Lung (tissue), 11 donors: ENCODE measurements at regions not wholly inside any gene's neighbourhood (a gene's known extent, or its start where the extent isn't known, plus 50 kb on each side); places are given as distances from the start of the nearest gene placed in this dataset.
"Not testable (repeated sequence)": the region's sequence is repeated elsewhere in the genome, so short reads cannot be mapped to it uniquely, and the experiment has no call there.

Experiments
- ATAC-seq: fragments of 200-7000 bp; cut with Tn5 transposase; one replicate; pipeline ENCODE4 v1.9.1; 2020; ENCODE audit warnings: moderate number of reproducible peaks; ENCODE audit not compliant: insufficient read depth, low FRiP score
- DNase-seq, 3 donors: peaks; one replicate each; pipeline ENCODE4 v3.0.0-alpha.2; 2013 to 2017
- H3K27ac ChIP-seq, 2 donors: one replicate each; pipeline ENCODE4 v1.5.1; 2013; ENCODE audit warnings: mild to moderate bottlenecking in 2 of 2, moderate library complexity in 2 of 2, control low read depth in 1 of 2, inconsistent platforms in 1 of 2, low read depth in 1 of 2, low read length in 1 of 2
- H3K27me3 ChIP-seq, 3 donors: one replicate each; pipeline ENCODE4 v1.5.1; 2013; ENCODE audit warnings: low read length in 2 of 3; ENCODE audit not compliant: control insufficient read depth in 3 of 3, insufficient read depth in 3 of 3
- H3K36me3 ChIP-seq, 4 donors: one replicate each; pipeline ENCODE4 v1.5.1; 2013; ENCODE audit warnings: low read length in 4 of 4, mild to moderate bottlenecking in 1 of 4, moderate library complexity in 1 of 4; ENCODE audit not compliant: control insufficient read depth in 4 of 4, insufficient read depth in 4 of 4
- H3K4me1 ChIP-seq, 5 donors: one replicate each; pipeline ENCODE4 v1.5.1; 2013; ENCODE audit warnings: low read length in 5 of 5, mild to moderate bottlenecking in 2 of 5, moderate library complexity in 1 of 5; ENCODE audit not compliant: control insufficient read depth in 5 of 5, insufficient read depth in 5 of 5
- H3K4me3 ChIP-seq: one replicate; pipeline ENCODE4 v1.5.1; 2013; ENCODE audit warnings: mild to moderate bottlenecking, control low read depth, moderate library complexity
- H3K9ac ChIP-seq, 2 donors: one replicate each; pipeline ENCODE4 v1.5.1; 2013; ENCODE audit warnings: low read length in 2 of 2, control low read depth in 1 of 2; ENCODE audit not compliant: insufficient read depth in 1 of 2
- H3K9me3 ChIP-seq, 4 donors: one replicate each; pipeline ENCODE4 v1.5.1; 2013; ENCODE audit warnings: low read length in 3 of 4, mild to moderate bottlenecking in 1 of 4, moderate library complexity in 1 of 4; ENCODE audit not compliant: control insufficient read depth in 4 of 4, insufficient read depth in 3 of 4
- WGBS, 2 donors: extraction: QIAGEN DNeasy Blood & Tissue Kit; methylation state at CpG; one replicate each; pipeline ENCODE4 v1.1.7; 2013; 5-methylcytosine and 5-hydroxymethylcytosine counted together
- TF ChIP-seq, protein P1 (sequence below): IDR thresholded peaks from 2 replicates; pipeline ENCODE4 v1.5.1; 2012; ENCODE audit warnings: mild to moderate bottlenecking; ENCODE audit errors: control extremely low read depth, extremely low read depth
- donor health status: control.
- donor health status: control.
- donor health status: Bipolar disorder and iron deficiency.
- donor health status: healthy.
- donor health status: DM: yes; HTN: yes; CAD: no.

GRCh38 chr2:41207578-41207977, 755.7 kb upstream of the SLC8A1 start:
- no peaks in the 10 kb centered on the region for H3K9me3 ChIP-seq
- H3K4me1 ChIP-seq = no peaks in the 10 kb centered on the region
- TF ChIP-seq, protein P1, sequence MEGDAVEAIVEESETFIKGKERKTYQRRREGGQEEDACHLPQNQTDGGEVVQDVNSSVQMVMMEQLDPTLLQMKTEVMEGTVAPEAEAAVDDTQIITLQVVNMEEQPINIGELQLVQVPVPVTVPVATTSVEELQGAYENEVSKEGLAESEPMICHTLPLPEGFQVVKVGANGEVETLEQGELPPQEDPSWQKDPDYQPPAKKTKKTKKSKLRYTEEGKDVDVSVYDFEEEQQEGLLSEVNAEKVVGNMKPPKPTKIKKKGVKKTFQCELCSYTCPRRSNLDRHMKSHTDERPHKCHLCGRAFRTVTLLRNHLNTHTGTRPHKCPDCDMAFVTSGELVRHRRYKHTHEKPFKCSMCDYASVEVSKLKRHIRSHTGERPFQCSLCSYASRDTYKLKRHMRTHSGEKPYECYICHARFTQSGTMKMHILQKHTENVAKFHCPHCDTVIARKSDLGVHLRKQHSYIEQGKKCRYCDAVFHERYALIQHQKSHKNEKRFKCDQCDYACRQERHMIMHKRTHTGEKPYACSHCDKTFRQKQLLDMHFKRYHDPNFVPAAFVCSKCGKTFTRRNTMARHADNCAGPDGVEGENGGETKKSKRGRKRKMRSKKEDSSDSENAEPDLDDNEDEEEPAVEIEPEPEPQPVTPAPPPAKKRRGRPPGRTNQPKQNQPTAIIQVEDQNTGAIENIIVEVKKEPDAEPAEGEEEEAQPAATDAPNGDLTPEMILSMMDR = no peak
- H3K9ac ChIP-seq = no peak overlapping the region
- DNase-seq (no peak), ATAC-seq (no peak)
- no peaks in the 10 kb centered on the region for H3K27me3 ChIP-seq
- H3K36me3 ChIP-seq = no peaks in the 10 kb centered on the region
- 74 to 84% methylated on average over 2 of the region's 2 CpGs for WGBS, 2 donors
- no peak overlapping the region for H3K27ac ChIP-seq
- no peak overlapping the region for H3K4me3 ChIP-seq

- not testable (repeated sequence) for H3K27ac ChIP-seq, ATAC-seq, H3K27me3 ChIP-seq, H3K9me3 ChIP-seq, DNase-seq, H3K4me3 ChIP-seq, H3K9ac ChIP-seq, H3K4me1 ChIP-seq, H3K36me3 ChIP-seq
- 67 to 73% methylated on average over 4 of the region's 4 CpGs for WGBS, 2 donors
Observed at GRCh38 chr2:41210030-41210429, 758.1 kb upstream of the SLC8A1 start.

GRCh38 chr2:41216978-41217377, 765.1 kb upstream of the SLC8A1 start:
- H3K27me3 ChIP-seq = no peaks in the 10 kb centered on the region
- H3K9ac ChIP-seq = no peak overlapping the region
- no peaks in the 10 kb centered on the region for H3K9me3 ChIP-seq
- DNase-seq (no peak), ATAC-seq (no peak)
- WGBS, 2 donors = 55 to 77% methylated on average over 1 of the region's 1 CpG
- TF ChIP-seq, protein P1 = no peak
- no peak overlapping the region for H3K27ac ChIP-seq
- H3K4me3 ChIP-seq = no peak overlapping the region
- no peaks in the 10 kb centered on the region for H3K36me3 ChIP-seq
- H3K4me1 ChIP-seq = no peaks in the 10 kb centered on the region

DNA sequence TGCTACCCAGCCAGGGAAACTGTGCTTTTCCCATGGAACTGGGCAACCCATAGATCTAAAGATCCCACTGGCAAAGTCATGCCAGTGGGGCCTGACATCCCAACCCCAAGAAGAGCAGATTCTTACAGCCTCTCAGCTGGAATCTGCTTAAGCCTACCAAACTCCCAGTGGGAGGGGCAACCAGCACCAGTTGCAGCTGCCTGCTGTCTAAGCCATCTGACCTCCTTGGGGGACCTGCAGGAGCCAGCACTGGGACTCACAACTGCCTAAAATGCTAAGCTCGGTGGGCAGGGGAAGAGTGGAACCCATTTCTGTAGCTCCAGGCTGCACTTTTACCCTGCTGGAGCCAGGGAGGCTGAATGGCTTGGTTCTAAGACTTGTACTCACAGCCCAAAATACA, 770.7 kb upstream of the SLC8A1 start:
- DNase-seq (no peak), ATAC-seq (no peak)
- Histone ChIP-seq H3K27me3 (no peaks in the 10 kb centered on the region), H3K4me3 (no peak overlapping the region), H3K27ac (no peak overlapping the region), H3K9me3 (no peaks in the 10 kb centered on the region), H3K36me3 (no peaks in the 10 kb centered on the region), H3K9ac (no peak overlapping the region), H3K4me1 (no peaks in the 10 kb centered on the region)
- 51 to 67% methylated on average over 1 of the region's 1 CpG for WGBS, 2 donors
- TF ChIP-seq, protein P1 = no peak
